DMS 273 treated with DMSO at 0.1 percent for 48 hours (cell line): ENCODE measurements at regions not wholly inside any gene's neighbourhood (a gene's known extent, or its start where the extent isn't known, plus 50 kb on each side); places are given as distances from the start of the nearest gene placed in this dataset.
"Not testable (repeated sequence)": the region's sequence is repeated elsewhere in the genome, so short reads cannot be mapped to it uniquely, and the experiment has no call there.

Source experiments
- DNase-seq: peaks from one replicate; lab custom pipeline; 2025; lab: John Stamatoyannopoulos, UW

- no peak for DNase-seq
These were observed 351.7 kb downstream of the NPIPA8 start for GRCh38 chr16:17984810-17985209.

- DNase-seq: no peak
These were observed 352.5 kb downstream of the NPIPA8 start for GRCh38 chr16:17983847-17984639.

- no peak for DNase-seq
These were observed 353.4 kb downstream of the NPIPA8 start for GRCh38 chr16:17983114-17983513.

- no peak for DNase-seq
These were observed 359.3 kb downstream of the NPIPA8 start for GRCh38 chr16:17977260-17977659.

- no peak for DNase-seq
These were observed 364.0 kb downstream of the NPIPA8 start for GRCh38 chr16:17972460-17972943.

- no peak for DNase-seq
These were observed 365.7 kb downstream of the NPIPA8 start for GRCh38 chr16:17970816-17971331.

GRCh38 chr16:17970157-17970765 lies 366.3 kb downstream of the NPIPA8 start:
- no peak for DNase-seq

GRCh38 chr16:17965133-17965900 lies 371.2 kb downstream of the NPIPA8 start:
- no peak for DNase-seq

GRCh38 chr16:17964196-17964595 lies 372.3 kb downstream of the NPIPA8 start:
- no peak for DNase-seq

- DNase-seq: no peak
These were observed 373.2 kb downstream of the NPIPA8 start for GRCh38 chr16:17963185-17963836.

GRCh38 chr16:17962726-17963125 lies 373.8 kb downstream of the NPIPA8 start:
- DNase-seq: no peak

GRCh38 chr16:17961822-17962221 lies 374.7 kb downstream of the NPIPA8 start:
- not testable (repeated sequence) for DNase-seq

GRCh38 chr16:17951378-17951777 lies 385.2 kb downstream of the NPIPA8 start:
- no peak for DNase-seq

GRCh38 chr16:17949982-17950250 lies 386.6 kb downstream of the NPIPA8 start:
- DNase-seq: no peak

- no peak for DNase-seq
These were observed 387.2 kb downstream of the NPIPA8 start for GRCh38 chr16:17949141-17949981.

GRCh38 chr16:17947637-17948036 lies 388.9 kb downstream of the NPIPA8 start:
- no peak for DNase-seq

- DNase-seq: no peak
These were observed 389.4 kb downstream of the NPIPA8 start for GRCh38 chr16:17947165-17947564.

GRCh38 chr16:17945080-17945601 lies 391.4 kb downstream of the NPIPA8 start:
- DNase-seq: no peak

- no peak for DNase-seq
These were observed 392.2 kb downstream of the NPIPA8 start for GRCh38 chr16:17944345-17944744.

GRCh38 chr16:17942067-17942466 lies 394.5 kb downstream of the NPIPA8 start:
- no peak for DNase-seq
